G401 (cell line): ENCODE measurements at regions not wholly inside any gene's neighbourhood (a gene's known extent, or its start where the extent isn't known, plus 50 kb on each side); places are given as distances from the start of the nearest gene placed in this dataset.
"Not testable (repeated sequence)": the region's sequence is repeated elsewhere in the genome, so short reads cannot be mapped to it uniquely, and the experiment has no call there.

Experiments
- DNase-seq: peaks from one replicate; pipeline ENCODE4 v3.0.0-alpha.2; 2015; ENCODE audit warnings: low spot score
- in situ Hi-C: cut with HindIII; loops from 2 replicates; pipeline ENCODE4 v1.10.0; 2016; ENCODE audit warnings: low sequenced_read_pairs, mixed read lengths

DNA sequence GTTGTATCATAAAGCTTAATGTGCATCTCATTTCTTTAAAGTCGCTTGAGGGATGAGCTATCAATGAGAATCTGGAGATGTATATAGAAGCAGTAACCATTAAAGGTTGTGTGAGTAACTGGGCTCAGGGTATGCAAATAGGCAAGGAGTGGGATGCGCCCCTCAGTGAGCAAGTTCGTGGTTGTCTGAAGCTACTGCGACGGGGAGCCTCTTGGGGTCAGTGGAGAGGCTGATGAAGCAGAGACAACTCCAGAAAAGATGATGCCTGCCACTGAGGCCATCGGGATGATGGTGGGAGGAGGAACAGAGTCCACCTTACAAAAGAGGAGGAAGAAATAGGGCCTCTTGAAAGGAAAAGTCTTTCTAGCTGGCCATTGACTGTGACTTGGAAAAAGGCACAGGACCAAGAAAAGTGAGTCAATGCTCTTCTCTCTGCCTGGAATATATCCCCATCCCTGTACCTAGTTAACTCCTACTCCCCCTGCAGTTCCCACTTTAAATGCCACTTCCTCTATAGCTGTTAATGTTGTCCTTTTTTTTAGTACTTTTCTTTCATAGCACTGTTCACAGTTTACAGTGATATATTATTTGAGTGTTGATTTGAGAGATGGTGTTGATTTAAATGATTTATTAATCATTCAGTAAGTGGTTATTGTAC is 51.4 kb upstream of the LSM6 start:
- DNase-seq: no peak
- in situ Hi-C loops: no loop called here

DNA sequence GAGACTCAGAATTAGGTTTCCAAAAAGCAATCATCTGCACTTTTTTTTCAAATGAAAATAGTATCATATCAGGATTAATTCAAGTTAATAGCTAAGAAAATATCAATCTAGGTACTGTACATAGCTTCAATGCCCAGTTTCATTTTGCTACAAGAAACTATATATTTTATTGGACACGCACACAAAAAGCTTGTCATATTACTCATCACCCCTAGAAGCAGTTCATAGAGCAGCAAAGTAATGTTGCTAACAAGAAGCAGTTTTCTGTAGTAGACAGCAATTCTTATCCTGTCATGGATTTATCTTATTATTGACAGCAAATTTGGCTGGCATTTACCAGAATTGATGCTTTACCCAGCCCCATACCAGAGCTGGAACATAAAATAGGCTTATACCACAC is 52.3 kb upstream of the LSM6 start:
- in situ Hi-C loops: no loop called here

DNA sequence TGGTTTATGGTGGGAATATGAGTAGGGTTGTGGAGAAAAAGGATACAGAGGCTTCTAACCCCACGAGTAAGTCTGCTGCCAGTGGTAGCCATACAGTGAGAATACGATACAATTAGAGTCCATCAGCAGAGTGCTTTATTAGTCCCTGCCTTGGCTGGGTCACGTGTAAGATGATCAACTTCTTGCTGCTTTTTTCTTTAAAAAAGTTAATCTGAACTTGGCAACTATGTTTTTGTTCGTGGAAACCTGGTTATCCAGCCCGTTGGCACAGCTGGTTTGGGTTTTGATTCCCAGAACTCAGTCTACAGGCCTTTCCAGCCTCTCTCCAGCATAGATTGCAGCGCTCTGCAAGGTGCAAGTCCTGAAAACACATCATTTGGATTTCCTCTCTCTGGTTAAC is 53.1 kb upstream of the LSM6 start:
- no peak for DNase-seq
- in situ Hi-C loops: no loop called here

More for the DNA sequence above, 52.3 kb upstream of the LSM6 start:
- no peak for DNase-seq

DNA sequence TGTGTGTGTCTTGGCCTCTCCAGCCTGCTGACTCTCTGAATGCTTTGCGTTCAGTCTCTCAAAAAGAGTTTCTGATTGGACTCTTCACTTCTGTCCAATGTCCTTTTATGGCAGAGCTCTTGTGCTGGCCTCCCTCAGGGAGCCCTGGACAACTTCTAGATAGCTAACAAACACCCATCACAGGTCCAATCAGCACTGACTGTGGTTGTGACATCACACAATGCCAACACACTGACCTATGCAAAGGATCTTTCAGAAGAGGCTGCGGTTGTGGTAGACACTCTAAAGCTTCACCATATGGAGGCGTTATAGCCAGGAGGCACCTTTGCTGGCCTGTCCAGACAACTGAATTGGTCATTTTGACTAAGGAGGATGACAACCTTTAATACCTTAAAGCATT is 53.8 kb upstream of the LSM6 start:
- in situ Hi-C loops: no loop called here
- no peak for DNase-seq

DNA sequence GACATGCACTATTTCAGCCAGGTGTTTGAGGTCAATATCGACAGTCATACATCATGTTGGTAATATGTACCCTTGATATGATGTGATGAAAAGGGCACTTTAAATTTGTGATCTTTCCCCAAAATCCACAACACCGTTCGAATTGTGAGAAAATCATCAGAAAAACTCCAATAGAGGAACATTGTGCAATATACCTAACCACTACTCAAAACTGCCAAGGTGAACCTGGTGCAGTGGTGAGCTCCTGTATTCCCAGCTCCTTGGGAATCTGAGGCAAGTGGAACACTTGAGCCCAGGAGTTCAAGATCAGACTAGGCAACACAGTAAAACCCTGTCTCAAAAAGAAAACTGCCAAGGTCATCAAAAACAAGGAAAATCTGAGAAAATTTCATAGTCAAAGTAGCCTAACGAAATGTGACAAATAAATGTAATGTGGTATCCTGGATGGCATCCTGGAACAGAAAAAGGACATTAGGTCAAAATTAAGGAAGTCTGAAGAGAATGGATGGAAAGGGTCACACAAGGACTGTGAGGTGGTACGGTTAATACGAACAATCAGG is 55.6 kb upstream of the LSM6 start:
- in situ Hi-C loops: no loop called here
- no peak for DNase-seq

DNA sequence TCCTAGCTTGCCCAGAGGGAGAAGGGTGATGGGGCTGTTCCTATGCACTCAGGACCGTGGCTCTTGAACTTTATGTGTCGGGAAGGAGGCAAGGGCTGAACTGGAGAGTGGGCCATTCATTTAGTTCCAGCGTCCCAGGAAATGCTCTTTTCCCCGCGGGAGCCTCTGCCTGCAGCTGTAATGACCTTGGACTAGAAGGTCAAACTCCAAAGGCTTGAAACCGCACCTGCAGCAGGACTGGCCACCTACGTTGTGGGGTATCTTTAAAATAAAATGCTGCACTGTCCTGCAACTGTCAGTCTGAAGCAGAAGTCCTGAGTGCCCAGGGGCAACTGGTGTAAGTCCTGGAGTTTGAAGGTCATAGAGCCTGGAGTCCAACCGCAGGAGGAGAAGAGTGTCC is 61.5 kb upstream of the LSM6 start:
- no peak for DNase-seq
- in situ Hi-C loops: no loop called here

DNA sequence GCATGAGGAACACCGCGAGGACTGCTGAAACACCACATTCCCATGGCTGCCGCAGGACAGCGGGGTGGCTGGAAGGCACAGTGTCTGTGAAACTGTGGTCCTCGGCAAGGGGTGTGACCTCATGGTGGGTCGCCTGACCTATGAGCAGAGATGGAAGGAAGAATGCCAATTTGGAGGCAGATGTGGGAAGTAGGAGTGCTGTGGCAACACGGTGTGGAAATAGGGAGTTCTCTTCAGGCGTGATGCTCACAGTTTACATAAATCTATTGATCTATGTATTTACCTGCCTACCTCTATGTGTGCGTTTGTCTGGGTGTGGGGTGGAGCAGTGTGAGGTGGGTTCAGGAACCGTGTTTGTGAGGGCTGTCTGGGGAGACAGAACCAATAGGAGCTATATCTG is 62.3 kb upstream of the LSM6 start:
- DNase-seq: no peak
- in situ Hi-C loops: no loop called here

DNA sequence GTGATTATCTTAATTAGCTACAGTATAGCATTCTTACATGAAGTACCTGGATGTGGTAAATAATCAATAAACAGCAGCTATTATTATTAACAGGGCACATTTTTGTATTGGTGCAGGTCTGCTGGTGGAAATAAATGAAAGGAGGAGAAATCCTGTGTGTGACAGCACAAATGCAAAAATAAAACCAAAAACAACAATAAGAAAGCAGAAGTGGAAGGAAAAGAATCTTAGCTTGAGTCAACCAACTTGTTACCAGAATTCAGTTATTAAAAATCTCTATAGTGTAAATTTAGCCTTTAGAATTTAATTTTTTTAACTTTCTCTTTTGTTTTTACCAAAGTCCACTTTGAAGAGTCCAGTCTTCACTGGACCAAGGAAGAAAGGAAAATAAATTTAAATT is 63.1 kb upstream of the LSM6 start:
- in situ Hi-C loops: no loop called here
- no peak for DNase-seq

DNA sequence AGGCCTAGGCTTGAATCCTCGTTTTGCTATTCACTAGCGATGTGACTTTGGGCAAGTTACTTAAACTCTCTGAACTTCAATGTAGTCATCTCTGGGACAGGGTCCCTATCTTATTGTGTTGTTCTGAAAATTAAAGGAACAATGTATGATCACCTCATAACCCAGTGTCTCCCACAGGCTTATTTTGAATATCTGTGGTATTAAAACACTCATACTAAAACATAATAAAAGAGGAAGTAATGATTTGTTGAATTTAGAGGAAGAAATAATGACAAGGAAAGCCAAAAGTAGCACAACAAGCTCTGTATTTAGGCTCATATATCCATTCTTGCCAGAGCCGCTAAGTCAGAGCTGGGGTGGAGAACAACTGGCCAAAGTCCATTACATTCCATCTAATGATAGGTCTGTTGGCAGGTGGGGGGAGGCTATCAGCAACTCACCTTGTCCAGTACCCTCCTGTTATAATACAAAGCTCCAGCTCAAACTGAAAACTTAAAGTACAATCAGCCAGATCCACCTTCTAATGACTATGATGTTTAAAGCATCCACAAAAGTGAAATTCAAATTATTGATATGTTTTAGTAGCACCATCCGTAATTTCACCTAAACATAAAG is 64.5 kb upstream of the LSM6 start:
- in situ Hi-C loops: no loop called here
- DNase-seq: no peak

DNA sequence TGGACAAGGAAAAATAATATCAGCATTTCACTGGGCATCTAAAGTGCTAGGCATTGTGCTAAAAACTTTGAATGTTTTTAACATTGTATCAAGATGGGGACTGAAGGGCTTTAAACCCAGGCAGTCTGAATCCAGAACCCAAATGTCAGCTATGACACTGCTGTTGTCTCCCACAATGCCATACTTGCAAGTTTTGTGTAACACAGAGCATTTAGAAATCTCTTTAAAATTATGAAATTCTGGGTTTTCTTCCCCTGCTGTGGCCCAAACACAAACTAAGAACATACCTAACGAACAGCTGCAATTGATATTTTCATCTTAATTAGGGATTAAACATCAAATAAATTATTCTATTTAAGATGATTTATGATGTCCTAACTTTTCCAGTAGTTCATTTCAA is 66.8 kb upstream of the LSM6 start:
- no peak for DNase-seq
- in situ Hi-C loops: no loop called here

DNA sequence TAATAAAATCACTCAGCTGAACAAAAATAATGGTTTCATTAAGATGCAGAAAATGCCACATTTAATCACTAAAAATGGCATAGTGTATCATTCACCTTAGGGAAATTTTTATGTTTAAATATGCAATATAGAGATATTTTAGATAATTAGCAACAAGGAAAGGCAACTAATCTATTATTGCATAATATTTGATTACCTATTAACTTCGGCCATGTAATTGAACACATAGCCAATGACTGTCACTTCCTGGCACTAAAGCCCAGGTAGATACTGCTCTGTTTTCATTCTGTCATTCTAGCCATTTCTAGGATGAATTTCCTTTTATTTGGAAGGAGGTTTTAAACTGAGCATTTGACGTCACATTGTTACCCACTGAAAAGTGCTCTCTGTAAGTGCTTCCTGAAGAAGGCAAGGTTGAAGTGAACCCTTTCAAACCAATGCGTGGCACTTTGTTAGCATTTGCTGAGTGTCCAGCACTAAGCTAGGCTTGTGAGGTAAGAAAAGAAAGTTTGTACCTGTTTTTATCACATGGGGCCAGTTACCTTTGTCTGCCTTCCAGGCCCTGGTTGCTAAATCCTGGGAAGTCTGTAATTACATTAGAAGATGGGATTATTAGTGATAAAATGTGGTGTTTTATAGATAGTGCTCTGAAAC is 67.8 kb upstream of the LSM6 start:
- in situ Hi-C loops: no loop called here
- DNase-seq: no peak

DNA sequence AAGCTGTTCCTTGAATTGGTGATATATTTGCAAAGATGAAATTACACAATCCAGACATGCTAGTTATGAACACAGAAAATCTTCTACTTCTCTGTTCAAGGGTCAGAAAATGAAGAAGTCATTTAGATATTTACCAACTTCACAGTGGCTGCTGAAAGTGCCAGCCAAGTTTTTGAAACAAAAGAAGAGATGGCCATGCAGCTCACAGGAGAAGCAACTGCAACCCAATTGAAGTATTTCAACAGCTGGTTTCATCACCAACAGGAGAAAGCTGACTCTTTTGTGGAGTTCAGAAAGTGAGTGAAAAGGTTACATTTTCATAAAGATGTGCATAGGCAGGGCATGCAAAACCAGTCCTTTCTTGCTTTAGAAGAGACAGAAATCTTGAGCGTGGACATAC is 70.1 kb upstream of the LSM6 start:
- in situ Hi-C loops: no loop called here
- no peak for DNase-seq

DNA sequence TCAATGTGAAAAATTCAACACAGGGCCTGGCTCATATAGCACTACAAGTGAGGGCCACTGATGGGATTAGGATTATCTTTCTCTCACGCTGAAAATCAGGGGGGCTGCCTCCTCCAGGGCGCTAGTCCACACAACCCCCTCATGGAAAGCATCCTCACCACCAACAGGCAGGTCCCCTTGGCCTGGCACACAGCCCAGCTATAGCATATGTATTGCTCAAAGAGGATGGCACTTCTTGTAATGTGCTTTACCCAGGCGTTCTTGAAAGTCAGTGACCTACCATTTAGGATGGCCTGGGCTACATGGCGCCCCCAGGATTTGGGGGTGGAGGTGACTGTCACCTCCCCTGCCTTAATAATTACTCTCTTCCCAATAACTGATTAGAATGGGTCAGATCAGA is 71.0 kb upstream of the LSM6 start:
- no peak for DNase-seq

DNA sequence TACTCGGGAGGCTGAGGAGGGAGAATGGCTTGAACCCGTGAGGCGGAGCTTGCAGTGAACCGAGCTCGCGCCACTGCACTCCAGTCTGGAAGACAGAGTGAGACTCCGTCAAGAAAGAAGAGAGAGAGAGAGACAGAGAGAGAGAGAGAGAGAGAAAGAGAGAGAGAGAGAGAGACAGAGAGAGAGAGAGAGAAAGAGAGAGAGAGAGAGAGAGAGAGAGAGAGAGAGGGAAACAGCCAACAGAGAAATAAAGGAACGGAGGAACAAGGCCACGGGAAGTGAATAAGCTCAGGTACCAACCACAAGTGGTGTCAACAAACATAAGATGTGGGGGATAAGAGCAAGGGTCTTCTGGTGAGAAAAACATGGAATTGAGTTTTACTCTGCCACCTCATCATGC is 71.5 kb upstream of the LSM6 start:
- DNase-seq, in situ Hi-C loops: not testable (repeated sequence)

More for the DNA sequence above, 71.0 kb upstream of the LSM6 start:
- in situ Hi-C loops: no loop called here

DNA sequence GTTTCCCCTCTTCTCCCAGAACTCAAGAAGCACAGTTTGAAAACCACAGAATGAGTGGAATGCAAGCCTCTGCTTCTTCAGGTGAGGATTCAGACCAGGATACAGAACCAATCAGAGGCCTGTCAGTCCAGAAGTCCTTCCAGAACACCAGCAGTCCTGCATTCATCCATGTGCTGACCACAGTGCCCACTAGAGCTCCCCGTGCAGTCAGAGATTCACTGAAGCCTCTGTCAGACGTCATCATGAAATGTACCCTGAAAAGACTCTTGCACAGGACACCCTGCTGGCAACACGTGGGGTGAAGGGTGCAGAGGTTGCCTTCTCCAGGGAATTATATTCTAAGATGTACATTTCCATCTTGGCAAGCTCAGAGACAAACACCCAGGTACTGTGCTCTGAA is 75.9 kb upstream of the LSM6 start:
- DNase-seq: no peak
- in situ Hi-C loops: no loop called here

DNA sequence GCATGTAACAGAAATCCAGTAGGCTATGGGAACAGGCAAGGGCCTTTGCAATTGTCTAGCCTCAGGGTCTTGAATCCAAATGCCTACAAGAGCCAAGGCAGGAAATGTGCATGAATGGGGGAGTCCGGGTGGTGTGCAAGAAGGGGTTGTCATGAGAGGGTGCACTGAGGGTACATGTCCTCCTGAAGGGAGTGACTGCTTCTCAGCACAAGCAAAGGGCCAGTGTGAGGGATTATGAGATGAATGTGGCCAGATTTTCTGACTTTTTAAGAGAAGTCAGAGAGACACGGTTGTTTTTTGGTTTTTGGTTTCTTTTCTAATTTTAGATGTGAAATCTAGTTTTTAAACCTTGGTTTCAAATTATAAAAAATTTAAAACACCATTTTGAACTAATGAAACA is 76.5 kb upstream of the LSM6 start:
- no peak for DNase-seq
- in situ Hi-C loops: no loop called here

DNA sequence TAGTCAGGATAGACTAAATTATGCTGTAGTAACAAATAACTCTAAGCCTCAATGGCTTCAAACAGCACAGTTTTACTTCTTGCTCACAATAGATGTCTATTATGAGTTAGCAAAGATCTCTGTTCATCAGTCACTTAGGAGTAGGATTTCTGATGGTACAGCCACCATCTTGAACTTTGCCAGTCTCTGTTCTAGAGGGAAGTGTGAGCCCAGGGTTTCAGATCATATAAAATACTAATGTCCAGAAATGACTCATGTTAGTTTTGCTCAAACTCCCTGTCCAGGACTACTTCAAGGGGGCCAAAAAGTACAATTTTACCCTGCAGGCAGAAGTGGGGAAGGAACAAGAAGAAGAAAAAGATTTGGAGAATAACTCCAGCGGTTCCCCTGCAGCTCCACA is 77.1 kb upstream of the LSM6 start:
- DNase-seq: no peak
- in situ Hi-C loops: no loop called here

DNA sequence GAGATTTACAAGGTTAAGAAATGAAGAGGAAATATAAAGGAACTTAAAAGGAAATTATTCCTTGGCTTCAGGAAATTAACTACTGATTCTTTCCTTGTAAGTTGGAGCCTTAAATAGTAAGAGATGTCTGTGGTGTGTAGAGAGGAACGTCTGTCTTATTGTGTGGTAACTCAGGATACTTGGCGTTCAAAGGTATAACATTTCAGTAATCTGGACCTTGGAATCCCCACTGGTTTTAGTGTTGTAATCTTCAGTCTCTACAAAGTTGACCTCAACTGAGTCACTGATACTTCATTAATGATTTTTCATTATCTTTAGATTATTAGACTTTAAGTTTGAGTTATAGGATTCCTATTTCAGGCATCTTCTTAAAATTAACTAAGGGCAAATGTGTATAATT is 79.1 kb upstream of the LSM6 start:
- no peak for DNase-seq
- in situ Hi-C loops: no loop called here

DNA sequence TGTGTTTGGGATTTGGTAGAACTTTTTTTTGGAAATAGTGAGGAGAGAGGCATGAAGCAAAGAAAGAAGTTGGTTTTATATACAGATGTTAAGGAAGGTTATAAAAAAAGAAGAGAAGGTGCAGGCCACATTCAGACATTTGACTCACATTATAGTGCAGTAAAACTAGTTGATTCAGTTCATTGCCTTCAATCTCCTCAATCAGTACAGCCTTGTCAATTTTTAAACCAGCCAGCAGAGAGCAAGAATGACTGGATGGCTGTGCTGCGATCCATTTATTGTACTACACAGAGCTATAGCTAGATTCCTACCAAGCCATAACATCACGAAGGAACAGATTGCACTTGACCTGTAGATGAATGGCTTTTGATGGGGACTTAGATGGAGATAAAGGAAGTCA is 79.7 kb upstream of the LSM6 start:
- in situ Hi-C loops: no loop called here
- no peak for DNase-seq

DNA sequence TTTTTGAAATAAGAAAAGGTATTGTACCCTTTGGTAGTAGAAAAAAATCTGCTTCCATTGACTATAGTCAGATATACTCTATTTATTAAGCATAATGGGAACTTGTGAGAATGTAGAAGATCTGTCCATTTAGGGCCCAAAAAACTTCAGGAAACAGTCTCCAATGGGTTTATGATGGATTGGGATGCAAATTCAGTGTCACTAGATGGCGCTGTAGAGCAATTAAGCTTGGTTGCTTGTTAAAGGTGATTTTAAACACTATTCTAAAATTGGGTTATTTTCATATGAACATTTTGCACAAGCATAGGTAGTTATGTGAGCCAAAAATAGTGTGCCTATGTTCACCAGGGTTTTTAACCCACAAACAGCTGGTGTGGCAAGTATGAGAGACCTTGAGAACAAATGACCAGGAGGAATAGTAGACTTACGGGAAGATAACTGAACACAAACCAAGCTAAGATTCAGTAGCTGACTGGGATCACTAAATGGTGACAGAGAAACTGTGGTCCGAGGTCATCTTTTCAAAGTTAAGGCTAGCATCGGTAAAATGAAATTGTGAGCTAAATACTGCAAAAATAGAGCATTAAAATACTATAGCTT is 80.3 kb upstream of the LSM6 start:
- peak; percentile 32 for DNase-seq
- in situ Hi-C loops: no loop called here
